ENCODE measurements at regions not wholly inside any gene's neighbourhood (a gene's known extent, or its start where the extent isn't known, plus 50 kb on each side); places are given as distances from the start of the nearest gene placed in this dataset.

DNA sequence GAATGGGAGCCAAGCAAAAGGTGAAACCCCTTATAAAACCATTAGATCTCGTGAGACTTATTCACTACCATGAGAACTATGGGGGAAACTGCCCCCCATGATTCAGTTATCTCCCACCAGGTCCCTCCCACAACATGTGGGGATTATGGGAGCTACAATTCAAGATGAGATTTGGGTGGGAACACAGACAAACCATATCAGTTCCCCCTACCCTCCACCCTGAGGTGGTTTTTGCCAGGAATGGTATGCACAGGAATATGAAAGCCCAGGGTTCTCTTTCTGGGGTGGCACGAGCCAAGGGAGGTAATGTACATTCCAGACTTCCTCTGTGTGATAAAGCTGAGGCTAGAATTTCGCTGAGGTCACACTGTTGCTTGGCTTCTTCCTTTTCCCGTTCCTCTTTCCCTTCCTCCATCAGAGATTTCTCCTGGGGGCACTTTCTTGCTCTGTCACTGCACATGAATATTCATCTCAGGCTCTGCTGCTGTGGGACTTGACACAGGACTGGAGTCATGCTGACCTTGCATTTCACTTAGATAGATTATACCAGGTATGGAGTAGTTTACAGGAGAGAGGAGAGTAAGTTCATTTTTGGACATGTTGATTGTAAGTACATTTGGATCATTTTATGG lies 347.0 kb upstream of the MTPN start:
- no peak overlapping the region for H3K4me3 ChIP-seq (replicated peaks in 1 of 3; ENCODE audit: insufficient read depth in 1 of 3, low read depth in 1 of 3, low read length in 3 of 3)
- ChIA-PET CTCF (no interaction called here), POLR2A (no interaction called here)
- no peak overlapping the region for H3K9ac ChIP-seq (replicated peaks; ENCODE audit: extremely low read depth, insufficient read depth, low read length)
- no peaks in the 10 kb centered on the region for H3K79me2 ChIP-seq (ENCODE audit: control insufficient read depth, insufficient read depth, low read length)
- H4K20me1 ChIP-seq (replicated peaks; ENCODE audit: control insufficient read depth, extremely low read depth, insufficient read depth, low read length): no peaks in the 10 kb centered on the region
- no peaks in the 10 kb centered on the region for H3K27me3 ChIP-seq (ENCODE audit: control insufficient read depth in 2 of 2, insufficient read depth in 2 of 2, low read length in 2 of 2)
- H2AFZ ChIP-seq (ENCODE audit: low read depth, low read length): no peak overlapping the region
- H3K4me1 ChIP-seq (ENCODE audit: control insufficient read depth, extremely low read depth, insufficient read depth, low read length): no peaks in the 10 kb centered on the region
- BruUV-seq (replicated peaks): no TSS peak
- TF ChIP-seq JUN (IDR thresholded peaks at IDR 0.05; ENCODE audit: borderline replicate concordance, insufficient read depth, insufficient read length, low read depth): no peak
- no peak for TF ChIP-seq EZH2 (IDR thresholded peaks at IDR 0.05; ENCODE audit: borderline replicate concordance, low read depth, low read length, severe bottlenecking)
- TF ChIP-seq, protein P1, sequence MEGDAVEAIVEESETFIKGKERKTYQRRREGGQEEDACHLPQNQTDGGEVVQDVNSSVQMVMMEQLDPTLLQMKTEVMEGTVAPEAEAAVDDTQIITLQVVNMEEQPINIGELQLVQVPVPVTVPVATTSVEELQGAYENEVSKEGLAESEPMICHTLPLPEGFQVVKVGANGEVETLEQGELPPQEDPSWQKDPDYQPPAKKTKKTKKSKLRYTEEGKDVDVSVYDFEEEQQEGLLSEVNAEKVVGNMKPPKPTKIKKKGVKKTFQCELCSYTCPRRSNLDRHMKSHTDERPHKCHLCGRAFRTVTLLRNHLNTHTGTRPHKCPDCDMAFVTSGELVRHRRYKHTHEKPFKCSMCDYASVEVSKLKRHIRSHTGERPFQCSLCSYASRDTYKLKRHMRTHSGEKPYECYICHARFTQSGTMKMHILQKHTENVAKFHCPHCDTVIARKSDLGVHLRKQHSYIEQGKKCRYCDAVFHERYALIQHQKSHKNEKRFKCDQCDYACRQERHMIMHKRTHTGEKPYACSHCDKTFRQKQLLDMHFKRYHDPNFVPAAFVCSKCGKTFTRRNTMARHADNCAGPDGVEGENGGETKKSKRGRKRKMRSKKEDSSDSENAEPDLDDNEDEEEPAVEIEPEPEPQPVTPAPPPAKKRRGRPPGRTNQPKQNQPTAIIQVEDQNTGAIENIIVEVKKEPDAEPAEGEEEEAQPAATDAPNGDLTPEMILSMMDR (IDR thresholded peaks at IDR 0.05; ENCODE audit: extremely low read depth in 1 of 2, insufficient read depth in 1 of 2, low read depth in 1 of 2, low read length in 2 of 2): no peak
- no peak for TF ChIP-seq MYC (IDR thresholded peaks at IDR 0.05; ENCODE audit: low read depth, low read length)
- TF ChIP-seq, protein P2, sequence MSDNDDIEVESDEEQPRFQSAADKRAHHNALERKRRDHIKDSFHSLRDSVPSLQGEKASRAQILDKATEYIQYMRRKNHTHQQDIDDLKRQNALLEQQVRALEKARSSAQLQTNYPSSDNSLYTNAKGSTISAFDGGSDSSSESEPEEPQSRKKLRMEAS (IDR thresholded peaks at IDR 0.05; ENCODE audit: insufficient read depth, insufficient read length): no peak
- TF ChIP-seq POLR2A (IDR thresholded peaks at IDR 0.05; ENCODE audit: low read depth, low read length): no peak
- TF ChIP-seq POLR2AphosphoS5 (IDR thresholded peaks at IDR 0.05; ENCODE audit: insufficient read depth, low read depth, low read length): no peak
- no peak for TF ChIP-seq GATA2 (IDR thresholded peaks at IDR 0.05; ENCODE audit: insufficient read depth, insufficient read length, low read depth, low read length)
- no peak for TF ChIP-seq FOS (IDR thresholded peaks at IDR 0.05; ENCODE audit: borderline replicate concordance, insufficient read depth, low read length)
- intact Hi-C loops (cut with micrococcal nuclease) (no loop called here), dilution Hi-C loops (cut with MboI; ENCODE audit: extremely low pct_ligation_motif_present, low sequenced_read_pairs) (no loop called here)
- H3K9me3 ChIP-seq (replicated peaks; ENCODE audit: control insufficient read depth, insufficient read depth, low read length): peaks cover 6% of the 10 kb centered on the region
- no peaks in the 10 kb centered on the region for H3K36me3 ChIP-seq (ENCODE audit: control insufficient read depth in 2 of 2, extremely low read depth in 1 of 2, insufficient read depth in 2 of 2, low read length in 2 of 2)
- no peak overlapping the region for H3K4me2 ChIP-seq (ENCODE audit: insufficient read depth, low read length)
- DNase-seq (ENCODE audit: low read depth, low spot score) (no peak), FAIRE-seq (no peak)
- no peaks in the 10 kb centered on the region for H3K9me1 ChIP-seq (replicated peaks; ENCODE audit: control insufficient read depth, extremely low read depth, insufficient read depth, low read length)
- no peak overlapping the region for H3K27ac ChIP-seq (ENCODE audit: insufficient read depth, low read depth, low read length)

Data from endothelial cell of umbilical vein (primary cell).